ENCODE measurements at regions not wholly inside any gene's neighbourhood (a gene's known extent, or its start where the extent isn't known, plus 50 kb on each side); places are given as distances from the start of the nearest gene placed in this dataset.

GRCh38 chr10:2439000-2439399, 628.3 kb upstream of the PFKP start:
- TF ChIP-seq CTCF (IDR thresholded peaks at IDR 0.05) (no peak), POLR2A (IDR thresholded peaks at IDR 0.05) (no peak)
